HG02852 (cell line): ENCODE measurements at regions not wholly inside any gene's neighbourhood (a gene's known extent, or its start where the extent isn't known, plus 50 kb on each side); places are given as distances from the start of the nearest gene placed in this dataset.
"Not testable (repeated sequence)": the region's sequence is repeated elsewhere in the genome, so short reads cannot be mapped to it uniquely, and the experiment has no call there.

ENCODE experiments used
- ATAC-seq: cut with Tn5 transposase; IDR thresholded peaks from one replicate; pipeline ENCODE4 v1.9.1; 2021; ENCODE audit warnings: mild to moderate bottlenecking, moderate library complexity; ENCODE audit not compliant: unreplicated experiment

DNA sequence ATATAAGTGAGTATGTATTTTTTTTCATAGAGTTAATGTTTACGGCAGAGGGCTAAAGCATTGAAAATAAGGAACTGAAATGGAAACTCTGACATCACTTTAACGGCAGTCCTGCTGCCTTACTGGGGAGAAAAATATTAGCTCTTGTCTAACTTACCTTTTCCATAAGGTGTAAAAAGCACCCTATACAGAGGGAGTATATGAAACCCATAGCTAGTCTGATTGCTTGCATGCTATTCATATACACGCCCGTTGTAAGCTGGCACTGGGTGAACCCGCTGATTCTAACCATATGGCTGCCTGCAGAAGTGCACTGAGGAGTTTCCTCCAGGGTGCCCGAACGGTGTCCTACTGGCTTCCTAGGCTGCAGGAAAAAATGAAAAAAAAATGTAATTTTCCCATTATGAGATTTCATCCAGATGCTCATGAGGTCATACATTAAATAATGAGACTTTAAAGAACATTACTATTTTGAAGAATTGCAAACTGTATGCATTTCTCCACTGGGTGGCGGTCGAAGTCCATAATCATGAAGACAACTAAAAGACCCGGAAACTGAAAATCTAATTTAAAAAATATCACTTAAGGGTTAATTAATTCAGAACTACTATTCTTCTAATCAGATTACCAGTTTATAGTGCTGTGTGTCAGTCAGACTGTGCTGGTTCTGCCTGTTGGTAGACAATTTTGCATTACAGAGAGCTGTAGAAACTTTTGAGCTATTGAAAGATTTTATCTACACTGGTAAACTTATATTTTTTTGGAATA, 144.7 kb downstream of the ALX1 start:
- peak; percentile 78 for ATAC-seq

GRCh38 chr12:85425349-85425612, 145.3 kb downstream of the ALX1 start:
- no peak for ATAC-seq

GRCh38 chr12:85425926-85426325, 145.9 kb downstream of the ALX1 start:
- no peak for ATAC-seq

GRCh38 chr12:85433148-85433547, 153.1 kb downstream of the ALX1 start:
- not testable (repeated sequence) for ATAC-seq

DNA sequence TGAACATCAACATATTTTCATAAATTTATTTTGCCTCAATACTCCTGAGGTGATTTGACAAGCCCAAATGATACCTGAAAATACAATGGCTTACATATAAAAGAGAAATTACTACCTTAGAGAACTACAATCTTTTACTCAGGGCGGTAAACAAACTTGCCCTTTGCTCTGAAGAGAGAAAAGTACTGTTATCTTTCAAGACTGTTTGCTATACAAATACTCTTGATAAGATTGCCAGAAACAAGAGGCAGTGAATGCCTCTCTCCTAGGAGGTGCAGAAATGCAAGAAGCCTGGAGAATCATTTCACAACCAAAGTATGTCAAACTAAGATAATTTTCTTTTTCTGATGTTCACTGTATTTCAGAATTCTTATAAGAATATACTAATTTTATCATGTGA, 160.3 kb downstream of the ALX1 start:
- ATAC-seq = no peak

DNA sequence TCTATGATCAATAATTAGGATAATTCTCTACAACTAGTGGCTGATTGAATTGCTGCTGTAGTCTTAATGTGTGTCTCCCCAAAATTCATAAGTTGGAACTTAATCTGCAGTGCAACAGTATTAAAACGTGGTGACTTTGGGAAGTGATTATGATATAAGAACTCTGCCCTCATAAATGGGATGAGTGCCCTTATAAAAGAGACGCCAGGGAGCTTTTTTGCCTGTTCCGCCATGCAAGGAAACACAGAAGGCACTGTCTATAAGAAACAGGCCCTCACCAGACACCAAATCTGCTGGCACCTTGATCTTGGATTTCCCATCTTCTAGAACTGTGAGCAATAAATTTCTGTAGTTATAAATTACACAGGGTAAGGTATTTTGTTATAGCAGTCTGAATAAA, 161.0 kb downstream of the ALX1 start:
- no peak for ATAC-seq

DNA sequence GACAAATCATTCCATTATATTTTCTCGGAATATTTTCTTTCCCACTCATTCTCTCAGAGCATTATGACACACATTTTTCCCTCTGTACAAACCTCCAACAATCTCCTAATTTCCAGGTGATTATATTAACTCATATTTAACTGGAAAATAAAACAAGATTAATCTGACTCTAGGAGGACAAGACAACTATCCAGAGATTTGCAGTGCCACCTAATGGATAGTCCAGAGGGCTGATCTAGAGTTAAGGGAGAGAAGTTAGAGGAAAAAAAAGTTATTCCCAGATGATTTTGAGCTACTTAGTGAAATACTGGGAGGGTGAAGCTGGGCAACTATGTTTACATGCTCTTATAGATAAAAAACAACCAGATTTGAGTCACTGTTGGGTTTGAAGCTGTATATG, 161.7 kb downstream of the ALX1 start:
- ATAC-seq = no peak

DNA sequence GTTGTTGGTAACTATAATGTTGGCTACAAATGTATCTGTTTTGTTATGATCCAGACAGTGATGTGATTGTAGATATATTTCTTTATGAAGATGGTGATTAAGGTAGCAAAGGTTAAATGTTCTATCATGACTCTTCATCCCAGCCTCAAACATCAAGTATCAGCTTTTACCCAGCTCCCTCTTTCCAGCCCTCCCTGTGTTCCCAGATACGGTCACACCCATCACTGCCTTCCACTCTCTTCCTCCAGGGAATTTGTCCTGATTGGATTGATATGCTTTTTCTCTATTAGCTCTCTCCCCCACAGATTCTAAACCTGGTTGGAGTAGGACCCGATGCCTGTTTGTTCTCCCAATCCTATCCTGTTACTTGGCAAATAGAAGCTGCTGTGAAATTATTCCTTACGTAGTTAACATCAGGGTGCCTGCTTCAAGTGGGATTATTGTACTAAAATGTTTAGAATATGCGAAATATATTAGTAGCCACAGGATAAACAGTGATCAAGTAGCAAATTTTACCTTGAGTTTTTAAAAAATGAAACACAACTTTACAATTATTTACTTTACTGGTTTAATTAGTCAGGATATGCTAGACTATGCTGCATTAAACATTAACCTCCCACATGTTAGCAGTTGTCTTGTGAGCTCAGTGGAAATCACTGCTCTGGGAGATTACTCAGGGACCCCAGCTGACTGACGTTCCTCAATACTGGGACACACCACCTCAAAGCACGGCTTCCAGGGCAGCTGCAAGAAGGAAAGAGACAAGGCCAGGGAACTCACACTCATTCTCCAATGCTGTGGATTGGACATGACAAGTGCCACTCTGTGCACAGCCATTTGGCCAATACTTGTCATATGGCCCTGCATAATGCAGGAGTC, 165.3 kb downstream of the ALX1 start:
- ATAC-seq = no peak

- no peak for ATAC-seq
Measured at GRCh38 chr12:85448031-85448430, 168.0 kb downstream of the ALX1 start.

DNA sequence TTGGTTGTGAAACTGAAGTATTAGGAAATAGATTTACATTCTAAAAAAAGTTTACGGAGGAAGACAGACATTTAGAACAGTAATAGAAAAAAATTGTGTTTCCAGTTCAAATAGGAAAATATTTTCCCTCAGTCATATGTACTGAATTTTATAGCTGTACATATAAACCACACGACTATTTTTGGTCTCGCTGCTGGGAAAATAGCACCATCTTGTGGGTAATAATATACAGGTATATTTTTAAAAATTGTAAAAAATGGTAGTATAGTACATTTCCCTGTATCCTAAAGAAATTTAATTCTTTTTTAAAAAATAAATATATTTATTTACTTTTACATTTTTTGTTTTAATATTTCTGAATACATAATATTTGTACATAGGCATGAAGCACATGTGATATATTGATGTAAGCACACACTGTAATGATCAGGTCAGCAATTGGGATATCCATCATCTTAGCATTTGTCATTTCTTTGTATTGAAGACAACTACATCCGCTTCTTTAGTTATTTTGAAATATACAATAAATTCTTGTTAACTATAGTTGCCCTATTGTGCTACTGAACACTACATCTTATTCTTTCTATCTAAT, 168.6 kb downstream of the ALX1 start:
- no peak for ATAC-seq

DNA sequence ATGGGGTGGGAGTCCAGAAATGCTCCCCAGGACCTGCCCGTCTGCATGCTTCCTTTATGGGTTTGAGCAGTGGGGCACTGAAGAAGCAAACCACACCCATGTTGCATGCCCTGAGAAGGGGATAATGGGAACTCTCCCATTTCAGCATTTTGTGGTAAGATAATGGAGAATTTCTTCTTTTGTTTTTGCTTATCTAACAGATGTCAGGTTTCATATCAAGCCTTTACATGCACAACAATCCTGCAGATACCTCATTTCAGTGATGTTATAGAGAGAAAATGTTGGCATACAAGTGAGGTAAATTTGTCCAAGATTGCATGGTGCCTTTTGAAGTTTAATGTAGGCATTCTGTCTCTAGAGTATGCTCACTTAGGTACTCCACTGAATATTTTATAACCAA, 177.0 kb downstream of the ALX1 start:
- no peak for ATAC-seq

GRCh38 chr12:85461127-85461526, 181.1 kb downstream of the ALX1 start:
- ATAC-seq = no peak

- no peak for ATAC-seq
Measured at GRCh38 chr12:85462888-85463287, 182.9 kb downstream of the ALX1 start.

DNA sequence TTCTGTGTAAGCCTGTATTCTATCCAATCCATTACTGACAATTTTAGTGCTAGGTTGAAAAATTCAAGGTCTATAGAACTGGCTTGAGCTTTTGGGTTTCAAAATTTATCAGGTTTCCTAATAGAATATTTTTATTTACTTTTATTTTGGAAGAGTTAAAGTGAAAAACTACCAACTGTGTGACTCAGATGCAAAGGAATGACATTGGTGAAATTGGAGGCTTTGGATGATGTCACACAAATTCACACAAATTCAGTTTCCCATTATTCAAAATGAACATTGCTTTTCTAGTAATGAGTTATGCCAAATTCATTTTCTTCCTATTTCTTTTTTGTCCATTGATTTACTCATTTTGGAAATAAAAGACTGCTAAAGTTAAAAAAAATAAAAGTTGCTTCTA, 186.9 kb downstream of the ALX1 start:
- no peak for ATAC-seq

- peak; percentile 96 for ATAC-seq
Measured at GRCh38 chr12:85468356-85469157, 188.5 kb downstream of the ALX1 start.

GRCh38 chr12:85469158-85470086, 189.4 kb downstream of the ALX1 start:
- not testable (repeated sequence) for ATAC-seq

DNA sequence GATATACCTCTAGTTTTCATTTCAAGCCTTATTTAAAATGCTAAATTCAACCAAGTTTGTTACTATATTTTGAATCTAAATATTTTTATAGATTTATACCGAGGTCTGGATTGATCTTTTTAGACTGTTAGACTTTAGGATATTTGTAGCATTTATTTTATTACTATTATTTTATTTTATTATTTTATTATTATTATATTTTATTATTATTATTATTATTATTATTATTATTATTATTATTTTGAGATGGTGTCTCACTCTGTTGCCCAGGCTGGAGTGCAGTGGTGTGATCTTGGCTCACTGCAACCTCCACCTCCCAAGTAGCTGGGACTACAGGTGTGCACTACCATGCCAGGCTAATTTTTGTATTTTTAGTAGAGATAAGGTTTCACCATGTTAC, 195.3 kb downstream of the ALX1 start:
- not testable (repeated sequence) for ATAC-seq

DNA sequence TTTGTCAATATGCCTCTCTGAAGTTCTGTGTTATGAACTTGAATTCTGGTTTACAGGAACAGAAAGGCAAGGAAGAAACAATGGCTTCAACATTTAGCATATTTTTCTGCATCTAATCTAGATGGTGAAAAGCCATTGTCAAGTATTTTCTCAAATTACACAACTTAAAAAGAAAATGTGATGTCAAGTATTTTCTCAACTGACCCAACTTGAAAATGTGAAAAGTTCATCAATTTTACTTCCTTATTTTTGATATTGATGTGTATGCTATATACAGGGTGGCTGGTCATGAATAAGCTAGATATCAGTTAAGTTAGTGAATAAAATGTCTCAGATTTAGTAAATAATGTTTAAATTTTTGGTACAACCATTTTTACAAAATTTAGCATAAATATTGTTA, 196.7 kb downstream of the ALX1 start:
- ATAC-seq = no peak

DNA sequence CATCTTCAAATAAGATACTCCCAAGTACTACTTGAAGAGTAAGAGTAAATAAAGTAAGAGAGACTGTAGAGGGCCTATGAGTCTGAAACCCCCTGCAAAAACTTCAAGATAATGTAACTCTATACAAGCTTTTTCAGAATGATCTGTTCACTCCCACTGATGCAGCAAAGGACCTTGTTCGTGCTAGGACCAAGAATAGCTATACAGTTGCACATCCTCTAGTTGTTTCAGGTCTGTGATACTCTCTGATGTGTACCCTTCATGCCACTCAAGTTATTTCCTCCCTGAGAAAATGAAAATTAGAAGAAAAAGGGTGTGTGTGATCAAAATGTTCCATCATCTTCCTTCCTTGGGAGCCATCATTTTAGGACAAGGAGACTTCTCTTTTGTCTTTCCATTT, 204.4 kb downstream of the ALX1 start:
- peak; percentile 81 for ATAC-seq

- no peak for ATAC-seq
Measured at GRCh38 chr12:85489194-85489593, 209.2 kb downstream of the ALX1 start.
